IMR-90 (cell line): ENCODE measurements at regions not wholly inside any gene's neighbourhood (a gene's known extent, or its start where the extent isn't known, plus 50 kb on each side); places are given as distances from the start of the nearest gene placed in this dataset.

ENCODE experiments used
- ATAC-seq: fragments of 200-7000 bp; cut with Tn5 transposase; 2 replicates; pipeline ENCODE4 v1.9.1; 2020; ENCODE audit warnings: low read depth, mild to moderate bottlenecking, moderate library complexity
- BruUV-seq: library from RNA; stranded (reverse); fragments of 400-500 nt; replicated peaks from 2 replicates; lab custom pipeline; 2021; lab: Mats Ljungman, UMichigan
- CTCF ChIA-PET: fragments of 300-600 bp; formaldehyde crosslinking; extraction: SDS; loops from one replicate; lab custom pipeline; 2021; ENCODE audit warnings: antibody characterized with exemption; lab: Yijun Ruan, JAX
- POLR2A ChIA-PET: fragments of 300-600 bp; sonication (Branson Sonifier 250); formaldehyde crosslinking; loops from one replicate; lab custom pipeline; 2022; ENCODE audit warnings: antibody characterized with exemption; ENCODE audit not compliant: unreplicated experiment; lab: Charles Lee
- DNase-seq: peaks from one replicate; pipeline ENCODE4 v3.0.0; 2013
- H2AFZ ChIP-seq: replicated peaks from 2 replicates; pipeline ENCODE3; 2013; ENCODE audit warnings: low read length, mild to moderate bottlenecking; ENCODE audit not compliant: poor library complexity
- H2AK5ac ChIP-seq: 2 replicates; pipeline ENCODE4 v1.6.1; 2013; ENCODE audit warnings: low read depth, low read length, inconsistent platforms
- H2AK9ac ChIP-seq: replicated peaks from 2 replicates; pipeline ENCODE3; 2013; ENCODE audit warnings: mild to moderate bottlenecking, low read depth, low read length, moderate library complexity; ENCODE audit not compliant: poor library complexity
- H2BK120ac ChIP-seq: 2 replicates; pipeline ENCODE4 v1.6.1; 2013; ENCODE audit warnings: low read depth, low read length, inconsistent platforms
- H2BK15ac ChIP-seq: 3 replicates; pipeline ENCODE4 v1.6.1; 2013; ENCODE audit warnings: low read depth, low read length, inconsistent platforms
- H2BK20ac ChIP-seq: 2 replicates; pipeline ENCODE4 v1.6.1; 2013; ENCODE audit warnings: low read depth, mild to moderate bottlenecking, inconsistent platforms, low read length, moderate library complexity
- H2BK5ac ChIP-seq: 2 replicates; pipeline ENCODE4 v1.6.1; 2013; ENCODE audit warnings: mild to moderate bottlenecking, low read depth, low read length, inconsistent platforms; ENCODE audit not compliant: poor library complexity, severe bottlenecking
- H3K14ac ChIP-seq: replicated peaks from 2 replicates; pipeline ENCODE4 v1.6.1; 2013; ENCODE audit warnings: low read depth, low read length, inconsistent platforms
- H3K18ac ChIP-seq: 2 replicates; pipeline ENCODE4 v1.6.1; 2013; ENCODE audit warnings: low read depth, low read length, control low read depth
- H3K23ac ChIP-seq: 2 replicates; pipeline ENCODE4 v1.6.1; 2013; ENCODE audit warnings: low read depth, low read length, inconsistent platforms
- H3K27ac ChIP-seq: 2 replicates; pipeline ENCODE4 v1.5.1; 2013; ENCODE audit warnings: mild to moderate bottlenecking, control low read depth, low read length; ENCODE audit not compliant: insufficient read depth
- H3K27me3 ChIP-seq: 2 replicates; pipeline ENCODE4 v1.6.1; 2013; ENCODE audit warnings: low read length; ENCODE audit not compliant: control insufficient read depth, insufficient read depth
- H3K36me3 ChIP-seq: 2 replicates; pipeline ENCODE4 v1.6.1; 2013; ENCODE audit warnings: low read length, mixed read lengths; ENCODE audit not compliant: control insufficient read depth, insufficient read depth
- H3K4ac ChIP-seq: 2 replicates; pipeline ENCODE4 v1.6.1; 2013; ENCODE audit warnings: low read depth, low read length, inconsistent platforms
- H3K4me1 ChIP-seq: 2 replicates; pipeline ENCODE4 v1.6.1; 2013; ENCODE audit warnings: low read length, mixed read lengths; ENCODE audit not compliant: control insufficient read depth, insufficient read depth
- H3K4me2 ChIP-seq: 2 replicates; pipeline ENCODE4 v1.6.1; 2013; ENCODE audit warnings: low read depth, mild to moderate bottlenecking, control low read depth, low read length, moderate library complexity
- H3K4me3 ChIP-seq: 2 replicates; pipeline ENCODE4 v1.5.1; 2013; ENCODE audit warnings: low read depth, mild to moderate bottlenecking, control low read depth, low read length, moderate library complexity; ENCODE audit not compliant: insufficient read depth
- H3K56ac ChIP-seq: 2 replicates; pipeline ENCODE4 v1.6.1; 2013; ENCODE audit warnings: low read length, inconsistent platforms; ENCODE audit not compliant: insufficient read depth; ENCODE audit errors: extremely low read depth
- H3K79me1 ChIP-seq, 2 experiments: 2 replicates each; pipeline ENCODE4 v1.6.1; 2013; ENCODE audit warnings: low read length in 2 of 2, inconsistent platforms in 1 of 2, low read depth in 1 of 2
- H3K9ac ChIP-seq: 2 replicates; pipeline ENCODE4 v1.6.1; 2013; ENCODE audit warnings: low read depth, low read length, control low read depth
- H3K9me1 ChIP-seq: 2 replicates; pipeline ENCODE4 v1.6.1; 2013; ENCODE audit warnings: low read length, inconsistent platforms; ENCODE audit not compliant: insufficient read depth
- H3K9me3 ChIP-seq: 2 replicates; pipeline ENCODE4 v1.6.1; 2013; ENCODE audit warnings: low read length; ENCODE audit not compliant: control insufficient read depth, insufficient read depth
- H4K20me1 ChIP-seq: 2 replicates; pipeline ENCODE4 v1.6.1; 2013; ENCODE audit warnings: low read length, inconsistent platforms; ENCODE audit not compliant: insufficient read depth
- H4K5ac ChIP-seq: 2 replicates; pipeline ENCODE4 v1.6.1; 2013; ENCODE audit warnings: mild to moderate bottlenecking, low read depth, low read length, control low read depth
- H4K8ac ChIP-seq, 2 experiments: 2 replicates each; pipeline ENCODE4 v1.6.1; 2013; ENCODE audit warnings: low read depth in 2 of 2, low read length in 2 of 2, control low read depth in 1 of 2, inconsistent platforms in 1 of 2
- H4K91ac ChIP-seq: 2 replicates; pipeline ENCODE4 v1.6.1; 2013; ENCODE audit warnings: low read depth, low read length, inconsistent platforms; ENCODE audit not compliant: insufficient read depth
- BHLHE40 ChIP-seq: fragments of 150-350 bp; IDR thresholded peaks from 2 replicates; pipeline ENCODE4 v1.6.1; 2016; ENCODE audit warnings: mild to moderate bottlenecking, low read depth, low read length
- CEBPB ChIP-seq: IDR thresholded peaks from 2 replicates; pipeline ENCODE4 v1.6.1; 2012; ENCODE audit warnings: low read depth, low read length, improper control_type of control experiment
- CHD1 ChIP-seq: IDR thresholded peaks from 2 replicates; pipeline ENCODE4 v1.6.1; 2012; ENCODE audit warnings: low read depth, low read length, improper control_type of control experiment
- FOS ChIP-seq: fragments of 150-350 bp; IDR thresholded peaks from 2 replicates; pipeline ENCODE4 v1.6.1; 2016; ENCODE audit warnings: low read depth, low read length
- MAFK ChIP-seq: IDR thresholded peaks from 2 replicates; pipeline ENCODE4 v1.6.1; 2012; ENCODE audit warnings: low read depth, low read length, improper control_type of control experiment
- MAZ ChIP-seq: IDR thresholded peaks from 2 replicates; pipeline ENCODE4 v1.6.1; 2012; ENCODE audit warnings: low read depth, mild to moderate bottlenecking, low read length, improper control_type of control experiment, moderate library complexity, borderline replicate concordance
- MXI1 ChIP-seq: IDR thresholded peaks from 2 replicates; pipeline ENCODE4 v1.6.1; 2012; ENCODE audit warnings: low read depth, mild to moderate bottlenecking, low read length, moderate library complexity, borderline replicate concordance
- NFE2L2 ChIP-seq: fragments of 150-350 bp; IDR thresholded peaks from 2 replicates; pipeline ENCODE4 v1.6.1; 2016; ENCODE audit warnings: low read depth, mild to moderate bottlenecking, low read length
- POLR2A ChIP-seq: IDR thresholded peaks from 2 replicates; pipeline ENCODE4 v1.6.1; 2012; ENCODE audit warnings: mild to moderate bottlenecking, low read depth, low read length
- RAD21 ChIP-seq: IDR thresholded peaks from 2 replicates; pipeline ENCODE4 v1.6.1; 2012; ENCODE audit warnings: low read length, improper control_type of control experiment
- RCOR1 ChIP-seq: IDR thresholded peaks from 2 replicates; pipeline ENCODE4 v1.6.1; 2012; ENCODE audit warnings: mild to moderate bottlenecking, low read length, improper control_type of control experiment; ENCODE audit not compliant: insufficient replicate concordance
- RFX5 ChIP-seq: IDR thresholded peaks from 2 replicates; pipeline ENCODE4 v1.8.0; 2012; ENCODE audit warnings: low read depth, mild to moderate bottlenecking, low read length, moderate library complexity
- SMC3 ChIP-seq: fragments of 150-350 bp; IDR thresholded peaks from 2 replicates; pipeline ENCODE4 v1.6.1; 2016; ENCODE audit warnings: low read depth, mild to moderate bottlenecking, antibody characterized with exemption, low read length, moderate library complexity
- USF2 ChIP-seq: fragments of 150-350 bp; IDR thresholded peaks from 2 replicates; pipeline ENCODE4 v1.6.1; 2017; ENCODE audit warnings: mild to moderate bottlenecking, antibody characterized with exemption, low read length, low read depth
- WGBS, 2 experiments: methylation state at CpG; one replicate each; pipeline versions ENCODE4 v1.1.5 to v1.1.7; 2013; ENCODE audit warnings: missing lambda C conversion rate in 2 of 2; ENCODE audit not compliant: insufficient read length in 1 of 2; ENCODE audit errors: extremely low coverage in 2 of 2; 5-methylcytosine and 5-hydroxymethylcytosine counted together
- dilution Hi-C: fragments of 300-500 bp; cut with HindIII; formaldehyde crosslinking; loops from one replicate; pipeline ENCODE4 v1.14.3; 2018; ENCODE audit warnings: low sequenced_read_pairs; ENCODE audit not compliant: unreplicated experiment
- in situ Hi-C: fragments of 300-500 bp; cut with MboI; formaldehyde crosslinking; loops from 3 replicates; pipeline ENCODE4 v1.14.3; 2019; ENCODE audit warnings: low sequenced_read_pairs, inconsistent platforms, mixed read lengths
- intact Hi-C: fragments of 100-400 bp; cut with micrococcal nuclease; formaldehyde crosslinking; loops from 2 replicates; pipeline ENCODE4 v1.10.0; 2022
- TF ChIP-seq, protein P1 (sequence below): conservative IDR thresholded peaks from 2 replicates; pipeline ENCODE4 v1.5.1; 2012; ENCODE audit warnings: mild to moderate bottlenecking, low read depth, low read length, improper control_type of control experiment
- TF ChIP-seq, protein P2 (sequence below): fragments of 150-350 bp; IDR thresholded peaks from 2 replicates; pipeline ENCODE4 v1.6.1; 2016; ENCODE audit warnings: low read depth, mild to moderate bottlenecking, low read length, moderate library complexity, borderline replicate concordance

GRCh38 chr9:79184831-79185230 is 386.9 kb upstream of the TLE4 start:
- Histone ChIP-seq H4K20me1 (no peaks in the 10 kb centered on the region), H3K56ac (no peak overlapping the region), H3K4me1 (peaks cover 5% of the 10 kb centered on the region), H2BK5ac (peak overlapping the region; percentile 18), H3K79me1 (no peaks in the 10 kb centered on the region), H3K14ac (no peak overlapping the region; the same call in 1 of the 2 replicates), H2AK9ac (no peak overlapping the region), H3K9me1 (no peaks in the 10 kb centered on the region), H3K27me3 (no peaks in the 10 kb centered on the region), H3K9ac (no peak overlapping the region), H4K5ac (peak overlapping the region; percentile 47; the same call in 1 of the 2 replicates), H3K23ac (no peak overlapping the region), H3K4ac (peak overlapping the region; percentile 25; the same call in 1 of the 2 replicates), H2AFZ (no peak overlapping the region), H3K18ac (peak overlapping the region; percentile 57; the same call in 1 of the 2 replicates), H4K8ac (no peak overlapping the region), H4K91ac (no peak overlapping the region), H3K4me2 (no peak overlapping the region), H3K9me3 (no peaks in the 10 kb centered on the region), H2AK5ac (0 out of 2 replicates have a peak overlapping the region, but pooled peaks have one; percentile 8), H3K36me3 (no peaks in the 10 kb centered on the region), H3K27ac (no peak overlapping the region), H3K4me3 (no peak overlapping the region), H2BK20ac (peak overlapping the region; percentile 66; the same call in 1 of the 2 replicates), H2BK15ac (0 out of 3 replicates have a peak overlapping the region, but pooled peaks have one; percentile 20), H2BK120ac (peak overlapping the region; percentile 57; the same call in 1 of the 2 replicates)
- no CpG with 5 or more reads among the region's 2 CpGs for WGBS, 2 experiments
- DNase-seq (peak; percentile 41), ATAC-seq (no peak)
- TF ChIP-seq RCOR1 (no peak), CHD1 (no peak), POLR2A (no peak), MXI1 (no peak), BHLHE40 (no peak), RFX5 (no peak), NFE2L2 (no peak), FOS (no peak), SMC3 (no peak), MAFK (no peak), RAD21 (no peak), USF2 (no peak), CEBPB (no peak), MAZ (no peak)
- TF ChIP-seq, protein P1, sequence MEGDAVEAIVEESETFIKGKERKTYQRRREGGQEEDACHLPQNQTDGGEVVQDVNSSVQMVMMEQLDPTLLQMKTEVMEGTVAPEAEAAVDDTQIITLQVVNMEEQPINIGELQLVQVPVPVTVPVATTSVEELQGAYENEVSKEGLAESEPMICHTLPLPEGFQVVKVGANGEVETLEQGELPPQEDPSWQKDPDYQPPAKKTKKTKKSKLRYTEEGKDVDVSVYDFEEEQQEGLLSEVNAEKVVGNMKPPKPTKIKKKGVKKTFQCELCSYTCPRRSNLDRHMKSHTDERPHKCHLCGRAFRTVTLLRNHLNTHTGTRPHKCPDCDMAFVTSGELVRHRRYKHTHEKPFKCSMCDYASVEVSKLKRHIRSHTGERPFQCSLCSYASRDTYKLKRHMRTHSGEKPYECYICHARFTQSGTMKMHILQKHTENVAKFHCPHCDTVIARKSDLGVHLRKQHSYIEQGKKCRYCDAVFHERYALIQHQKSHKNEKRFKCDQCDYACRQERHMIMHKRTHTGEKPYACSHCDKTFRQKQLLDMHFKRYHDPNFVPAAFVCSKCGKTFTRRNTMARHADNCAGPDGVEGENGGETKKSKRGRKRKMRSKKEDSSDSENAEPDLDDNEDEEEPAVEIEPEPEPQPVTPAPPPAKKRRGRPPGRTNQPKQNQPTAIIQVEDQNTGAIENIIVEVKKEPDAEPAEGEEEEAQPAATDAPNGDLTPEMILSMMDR = no peak
- TF ChIP-seq, protein P2, sequence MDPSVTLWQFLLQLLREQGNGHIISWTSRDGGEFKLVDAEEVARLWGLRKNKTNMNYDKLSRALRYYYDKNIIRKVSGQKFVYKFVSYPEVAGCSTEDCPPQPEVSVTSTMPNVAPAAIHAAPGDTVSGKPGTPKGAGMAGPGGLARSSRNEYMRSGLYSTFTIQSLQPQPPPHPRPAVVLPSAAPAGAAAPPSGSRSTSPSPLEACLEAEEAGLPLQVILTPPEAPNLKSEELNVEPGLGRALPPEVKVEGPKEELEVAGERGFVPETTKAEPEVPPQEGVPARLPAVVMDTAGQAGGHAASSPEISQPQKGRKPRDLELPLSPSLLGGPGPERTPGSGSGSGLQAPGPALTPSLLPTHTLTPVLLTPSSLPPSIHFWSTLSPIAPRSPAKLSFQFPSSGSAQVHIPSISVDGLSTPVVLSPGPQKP = no peak
- intact Hi-C loops (no loop called here), dilution Hi-C loops (no loop called here), in situ Hi-C loops (no loop called here)
- no TSS peak for BruUV-seq
- ChIA-PET POLR2A (no interaction called here), CTCF (interaction anchor here (0.6 kb wide), 1 partner anchor 549 kb away, joined by 3 read pairs; no protein-coding TSS in a partner anchor)
